HepG2 (cell line): ENCODE measurements at regions not wholly inside any gene's neighbourhood (a gene's known extent, or its start where the extent isn't known, plus 50 kb on each side); places are given as distances from the start of the nearest gene placed in this dataset.

ENCODE experiments used
- BRCA1 ChIP-seq: sonication (generic); formaldehyde crosslinking; IDR thresholded peaks from 2 replicates; pipeline ENCODE4 v1.4.0; 2020; ENCODE audit warnings: missing genetic modification reagents
- ELF4 ChIP-seq: sonication (generic); formaldehyde crosslinking; IDR thresholded peaks from 2 replicates; pipeline ENCODE4 v1.5.0; 2020; ENCODE audit warnings: missing genetic modification reagents, mild to moderate bottlenecking, moderate library complexity, borderline replicate concordance
- HBP1 ChIP-seq: IDR thresholded peaks from 2 replicates; pipeline ENCODE4 v1.6.1; 2016; ENCODE audit warnings: low read depth, control low read depth
- MEIS2 ChIP-seq: sonication (generic); formaldehyde crosslinking; IDR thresholded peaks from 2 replicates; pipeline ENCODE4 v1.9.0; 2021; ENCODE audit warnings: mild to moderate bottlenecking, missing genetic modification reagents
- MTA1 ChIP-seq: sonication (generic); formaldehyde crosslinking; IDR thresholded peaks from 2 replicates; pipeline ENCODE4 v1.4.0; 2020; ENCODE audit warnings: missing genetic modification reagents, mild to moderate bottlenecking, borderline replicate concordance
- SMAD3 ChIP-seq: sonication (generic); formaldehyde crosslinking; IDR thresholded peaks from 2 replicates; pipeline ENCODE4 v1.4.0; 2020; ENCODE audit warnings: missing genetic modification reagents
- U2AF2 ChIP-seq: fragments of 200-400 bp; formaldehyde crosslinking; IDR thresholded peaks from 2 replicates; pipeline ENCODE4 v1.6.1; 2017; ENCODE audit warnings: low read depth, mild to moderate bottlenecking, low read length
- ZNF326 ChIP-seq: sonication (generic); formaldehyde crosslinking; IDR thresholded peaks from 2 replicates; pipeline ENCODE4 v1.4.0; 2020; ENCODE audit warnings: missing genetic modification reagents, borderline replicate concordance
- ZNF530 ChIP-seq: sonication (generic); formaldehyde crosslinking; IDR thresholded peaks from 2 replicates; pipeline ENCODE4 v1.5.0; 2020; ENCODE audit warnings: low read depth, mild to moderate bottlenecking, missing genetic modification reagents
- ZNF704 ChIP-seq: sonication (generic); formaldehyde crosslinking; IDR thresholded peaks from 2 replicates; pipeline ENCODE4 v1.8.1; 2023; ENCODE audit warnings: mild to moderate bottlenecking, inconsistent platforms, moderate library complexity, missing genetic modification reagents, borderline replicate concordance
- TF ChIP-seq, protein P1 (sequence below): sonication (generic); formaldehyde crosslinking; IDR thresholded peaks from 2 replicates; pipeline ENCODE4 v1.4.0; 2020; ENCODE audit warnings: missing genetic modification reagents
- TF ChIP-seq, protein P2 (sequence below): sonication (generic); formaldehyde crosslinking; IDR thresholded peaks from 2 replicates; pipeline ENCODE4 v1.8.1; 2023; ENCODE audit warnings: mild to moderate bottlenecking, missing genetic modification reagents

- TF ChIP-seq BRCA1 (CRISPR knock-in tag) (no peak), HBP1 (CRISPR knock-in tag) (no peak), U2AF2 (no peak), ELF4 (CRISPR knock-in tag) (no peak), SMAD3 (no peak), ZNF530 (CRISPR knock-in tag) (no peak), ZNF704 (no peak), MEIS2 (CRISPR knock-in tag) (no peak), ZNF326 (CRISPR knock-in tag) (no peak), MTA1 (CRISPR knock-in tag) (no peak)
- TF ChIP-seq, protein P1, sequence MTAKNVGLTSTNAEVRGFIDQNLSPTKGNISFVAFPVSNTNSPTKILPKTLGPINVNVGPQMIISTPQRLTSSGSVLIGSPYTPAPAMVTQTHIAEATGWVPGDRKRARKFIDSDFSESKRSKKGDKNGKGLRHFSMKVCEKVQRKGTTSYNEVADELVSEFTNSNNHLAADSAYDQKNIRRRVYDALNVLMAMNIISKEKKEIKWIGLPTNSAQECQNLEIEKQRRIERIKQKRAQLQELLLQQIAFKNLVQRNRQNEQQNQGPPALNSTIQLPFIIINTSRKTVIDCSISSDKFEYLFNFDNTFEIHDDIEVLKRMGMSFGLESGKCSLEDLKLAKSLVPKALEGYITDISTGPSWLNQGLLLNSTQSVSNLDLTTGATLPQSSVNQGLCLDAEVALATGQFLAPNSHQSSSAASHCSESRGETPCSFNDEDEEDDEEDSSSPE: no peak
- TF ChIP-seq, protein P2, sequence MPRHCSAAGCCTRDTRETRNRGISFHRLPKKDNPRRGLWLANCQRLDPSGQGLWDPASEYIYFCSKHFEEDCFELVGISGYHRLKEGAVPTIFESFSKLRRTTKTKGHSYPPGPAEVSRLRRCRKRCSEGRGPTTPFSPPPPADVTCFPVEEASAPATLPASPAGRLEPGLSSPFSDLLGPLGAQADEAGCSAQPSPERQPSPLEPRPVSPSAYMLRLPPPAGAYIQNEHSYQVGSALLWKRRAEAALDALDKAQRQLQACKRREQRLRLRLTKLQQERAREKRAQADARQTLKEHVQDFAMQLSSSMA (CRISPR knock-in tag): no peak
Measured at GRCh38 chr2:103664690-103665089, 902.9 kb downstream of the TMEM182 start.
